Type B pancreatic cell (in vitro differentiated cells): ENCODE measurements at regions not wholly inside any gene's neighbourhood (a gene's known extent, or its start where the extent isn't known, plus 50 kb on each side); places are given as distances from the start of the nearest gene placed in this dataset.

Experiments
- DNase-seq: peaks from one replicate; pipeline ENCODE4 v3.0.0; 2021; ENCODE audit warnings: mixed read lengths; ENCODE audit not compliant: unreplicated experiment; ENCODE audit errors: extremely low spot score
- H3K27ac Mint-ChIP-seq: 2 replicates; pipeline ENCODE4 v1.8.0; 2021; ENCODE audit warnings: mild to moderate bottlenecking, mixed read lengths
- H3K27me3 Mint-ChIP-seq: 2 replicates; pipeline ENCODE4 v1.8.0; 2021; ENCODE audit warnings: mixed read lengths
- H3K36me3 Mint-ChIP-seq: 2 replicates; pipeline ENCODE4 v1.8.0; 2021; ENCODE audit warnings: mixed read lengths
- H3K4me1 Mint-ChIP-seq: one replicate; pipeline ENCODE4 v1.8.0; 2021; ENCODE audit warnings: mixed read lengths; ENCODE audit not compliant: unreplicated experiment
- H3K4me3 Mint-ChIP-seq: 2 replicates; pipeline ENCODE4 v1.8.0; 2021; ENCODE audit warnings: mild to moderate bottlenecking, mixed read lengths
- H3K9me3 Mint-ChIP-seq: 2 replicates; pipeline ENCODE4 v1.8.0; 2021; ENCODE audit warnings: mixed read lengths
- TF ChIP-seq, protein P1 (sequence below): fragments of 200-600 bp; sonication (generic); conservative IDR thresholded peaks from 2 replicates; pipeline ENCODE4 v1.5.0; 2021; ENCODE audit warnings: antibody characterized with exemption, mild to moderate bottlenecking

DNA sequence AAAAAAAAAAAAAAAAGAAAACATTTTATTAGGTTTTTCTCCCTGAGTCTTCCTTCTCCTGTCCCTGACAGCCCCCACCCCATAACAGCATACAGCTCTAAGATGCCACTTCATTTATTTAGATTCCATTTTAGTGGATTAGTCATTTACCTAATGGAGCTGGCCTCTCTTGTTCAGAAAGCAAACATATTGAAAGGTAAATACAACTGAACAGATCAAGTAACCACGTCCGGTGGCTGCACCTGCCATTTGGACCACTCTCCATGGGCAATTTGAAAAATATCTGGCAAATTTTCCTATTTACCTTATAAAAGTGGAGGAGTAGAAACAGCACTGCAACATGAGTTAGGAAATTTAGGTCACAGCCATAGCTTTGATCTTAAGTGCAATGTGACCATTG lies 254.6 kb downstream of the C12orf42 start:
- no peak for DNase-seq
- peaks cover 3% of the 10 kb centered on the region for H3K27me3 Mint-ChIP-seq
- H3K9me3 Mint-ChIP-seq = no peaks in the 10 kb centered on the region
- TF ChIP-seq, protein P1, sequence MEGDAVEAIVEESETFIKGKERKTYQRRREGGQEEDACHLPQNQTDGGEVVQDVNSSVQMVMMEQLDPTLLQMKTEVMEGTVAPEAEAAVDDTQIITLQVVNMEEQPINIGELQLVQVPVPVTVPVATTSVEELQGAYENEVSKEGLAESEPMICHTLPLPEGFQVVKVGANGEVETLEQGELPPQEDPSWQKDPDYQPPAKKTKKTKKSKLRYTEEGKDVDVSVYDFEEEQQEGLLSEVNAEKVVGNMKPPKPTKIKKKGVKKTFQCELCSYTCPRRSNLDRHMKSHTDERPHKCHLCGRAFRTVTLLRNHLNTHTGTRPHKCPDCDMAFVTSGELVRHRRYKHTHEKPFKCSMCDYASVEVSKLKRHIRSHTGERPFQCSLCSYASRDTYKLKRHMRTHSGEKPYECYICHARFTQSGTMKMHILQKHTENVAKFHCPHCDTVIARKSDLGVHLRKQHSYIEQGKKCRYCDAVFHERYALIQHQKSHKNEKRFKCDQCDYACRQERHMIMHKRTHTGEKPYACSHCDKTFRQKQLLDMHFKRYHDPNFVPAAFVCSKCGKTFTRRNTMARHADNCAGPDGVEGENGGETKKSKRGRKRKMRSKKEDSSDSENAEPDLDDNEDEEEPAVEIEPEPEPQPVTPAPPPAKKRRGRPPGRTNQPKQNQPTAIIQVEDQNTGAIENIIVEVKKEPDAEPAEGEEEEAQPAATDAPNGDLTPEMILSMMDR = no peak
- H3K36me3 Mint-ChIP-seq = no peaks in the 10 kb centered on the region
- H3K27ac Mint-ChIP-seq = no peak overlapping the region
- H3K4me1 Mint-ChIP-seq = no peaks in the 10 kb centered on the region
- no peak overlapping the region for H3K4me3 Mint-ChIP-seq

- Mint-ChIP-seq H3K27me3 (peaks cover 3% of the 10 kb centered on the region), H3K36me3 (no peaks in the 10 kb centered on the region), H3K9me3 (peaks cover 4% of the 10 kb centered on the region), H3K4me3 (no peak overlapping the region), H3K4me1 (no peaks in the 10 kb centered on the region), H3K27ac (no peak overlapping the region)
- TF ChIP-seq, protein P1 = no peak
- DNase-seq = no peak
Measured at GRCh38 chr12:103244596-103244995, 251.2 kb downstream of the C12orf42 start.

- no peak overlapping the region for H3K4me3 Mint-ChIP-seq
- no peaks in the 10 kb centered on the region for H3K4me1 Mint-ChIP-seq
- H3K27ac Mint-ChIP-seq = no peak overlapping the region
- no peaks in the 10 kb centered on the region for H3K27me3 Mint-ChIP-seq
- DNase-seq = no peak
- H3K9me3 Mint-ChIP-seq = peaks cover 4% of the 10 kb centered on the region
- TF ChIP-seq, protein P1 = no peak
- no peaks in the 10 kb centered on the region for H3K36me3 Mint-ChIP-seq
Measured at GRCh38 chr12:103247531-103247930, 248.2 kb downstream of the C12orf42 start.

DNA sequence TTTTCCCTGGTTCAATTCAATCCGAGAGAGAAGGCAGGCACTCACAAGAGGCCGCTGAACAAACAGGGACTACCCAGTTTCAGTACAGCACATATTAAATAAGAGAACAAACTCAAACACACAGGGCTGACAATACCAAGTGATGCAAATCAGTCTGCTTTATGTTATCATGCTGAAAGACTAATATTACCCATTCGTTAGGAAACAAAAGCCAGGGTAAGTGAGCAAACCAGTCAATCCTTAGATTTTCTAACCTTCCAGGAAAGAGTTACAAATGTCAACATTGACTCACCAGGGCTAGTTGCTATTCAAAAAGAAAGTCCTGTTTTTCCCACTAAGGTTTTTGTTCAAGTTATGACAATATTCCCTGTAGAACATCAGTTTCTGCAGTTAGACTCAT lies 246.2 kb downstream of the C12orf42 start:
- Mint-ChIP-seq H3K4me1 (no peaks in the 10 kb centered on the region), H3K36me3 (no peaks in the 10 kb centered on the region), H3K9me3 (peaks cover 4% of the 10 kb centered on the region), H3K27ac (no peak overlapping the region), H3K27me3 (no peaks in the 10 kb centered on the region), H3K4me3 (no peak overlapping the region)
- TF ChIP-seq, protein P1 = no peak
- no peak for DNase-seq

DNA sequence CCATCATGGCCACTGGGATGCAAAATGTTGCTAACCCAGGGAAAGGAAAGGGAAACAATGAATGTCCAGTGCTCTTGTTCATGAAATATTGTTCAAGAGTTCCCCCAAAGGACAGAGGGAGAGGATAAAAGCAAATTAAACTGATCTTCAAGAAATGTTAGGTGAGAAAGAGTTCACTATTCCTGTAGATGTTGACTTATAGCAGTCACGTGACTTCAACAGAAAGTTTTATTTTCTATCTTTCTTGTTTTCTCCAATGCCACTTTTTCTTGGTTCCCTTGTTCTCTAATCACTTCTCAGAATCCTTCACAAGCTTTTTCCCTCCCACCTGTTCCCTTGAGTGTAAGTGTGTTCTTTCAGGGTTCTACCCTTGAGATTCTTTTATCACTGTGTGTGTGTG lies 245.3 kb downstream of the C12orf42 start:
- Mint-ChIP-seq H3K4me1 (no peaks in the 10 kb centered on the region), H3K4me3 (no peak overlapping the region), H3K36me3 (no peaks in the 10 kb centered on the region), H3K9me3 (peaks cover 4% of the 10 kb centered on the region), H3K27me3 (no peaks in the 10 kb centered on the region), H3K27ac (no peak overlapping the region)
- TF ChIP-seq, protein P1 = no peak
- DNase-seq = no peak
